A673 (cell line): ENCODE measurements at regions not wholly inside any gene's neighbourhood (a gene's known extent, or its start where the extent isn't known, plus 50 kb on each side); places are given as distances from the start of the nearest gene placed in this dataset.

Source experiments
- EZH2 ChIP-seq: fragments of 200-600 bp; sonication (generic); IDR thresholded peaks from 2 replicates; pipeline ENCODE4 v1.6.1; 2017; ENCODE audit warnings: borderline replicate concordance, low read depth, mild to moderate bottlenecking, mixed read lengths, antibody characterized with exemption, low read length; ENCODE audit not compliant: poor library complexity, severe bottlenecking
- TF ChIP-seq, protein P1 (sequence below): fragments of 300-800, 200-600 bp; sonication (generic); conservative IDR thresholded peaks from 2 replicates; pipeline ENCODE4 v1.5.1; 2017; ENCODE audit warnings: low read depth, mild to moderate bottlenecking, antibody characterized with exemption, low read length, moderate library complexity, mixed read lengths

DNA sequence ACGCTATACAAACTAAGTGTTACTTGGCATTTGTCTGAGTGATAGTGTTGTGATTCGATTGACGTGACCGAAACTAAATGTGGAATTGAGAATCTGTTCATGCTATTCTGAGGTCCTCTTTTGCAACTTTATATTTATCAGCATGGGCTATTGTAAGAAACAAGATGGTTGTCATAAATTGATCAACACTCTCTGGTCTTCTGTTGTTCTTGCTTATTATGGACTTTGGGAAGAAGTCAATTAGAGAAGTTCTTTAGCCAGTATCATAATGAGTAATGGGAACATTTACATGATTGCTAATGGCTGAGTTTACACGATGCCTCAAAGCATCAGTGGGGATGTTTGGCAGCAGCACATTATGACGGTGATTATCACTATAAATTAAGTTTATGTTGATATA lies 195.0 kb downstream of the CD83 start:
- TF ChIP-seq, protein P1, sequence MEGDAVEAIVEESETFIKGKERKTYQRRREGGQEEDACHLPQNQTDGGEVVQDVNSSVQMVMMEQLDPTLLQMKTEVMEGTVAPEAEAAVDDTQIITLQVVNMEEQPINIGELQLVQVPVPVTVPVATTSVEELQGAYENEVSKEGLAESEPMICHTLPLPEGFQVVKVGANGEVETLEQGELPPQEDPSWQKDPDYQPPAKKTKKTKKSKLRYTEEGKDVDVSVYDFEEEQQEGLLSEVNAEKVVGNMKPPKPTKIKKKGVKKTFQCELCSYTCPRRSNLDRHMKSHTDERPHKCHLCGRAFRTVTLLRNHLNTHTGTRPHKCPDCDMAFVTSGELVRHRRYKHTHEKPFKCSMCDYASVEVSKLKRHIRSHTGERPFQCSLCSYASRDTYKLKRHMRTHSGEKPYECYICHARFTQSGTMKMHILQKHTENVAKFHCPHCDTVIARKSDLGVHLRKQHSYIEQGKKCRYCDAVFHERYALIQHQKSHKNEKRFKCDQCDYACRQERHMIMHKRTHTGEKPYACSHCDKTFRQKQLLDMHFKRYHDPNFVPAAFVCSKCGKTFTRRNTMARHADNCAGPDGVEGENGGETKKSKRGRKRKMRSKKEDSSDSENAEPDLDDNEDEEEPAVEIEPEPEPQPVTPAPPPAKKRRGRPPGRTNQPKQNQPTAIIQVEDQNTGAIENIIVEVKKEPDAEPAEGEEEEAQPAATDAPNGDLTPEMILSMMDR, result no peak
- no peak for TF ChIP-seq EZH2
